HG02763 (cell line): ENCODE measurements at regions not wholly inside any gene's neighbourhood (a gene's known extent, or its start where the extent isn't known, plus 50 kb on each side); places are given as distances from the start of the nearest gene placed in this dataset.
"Not testable (repeated sequence)": the region's sequence is repeated elsewhere in the genome, so short reads cannot be mapped to it uniquely, and the experiment has no call there.

Experiments
- ATAC-seq: cut with Tn5 transposase; IDR thresholded peaks from one replicate; pipeline ENCODE4 v1.9.1; 2021; ENCODE audit warnings: mild to moderate bottlenecking, moderate library complexity; ENCODE audit not compliant: unreplicated experiment

- ATAC-seq, result no peak
Observed at GRCh38 chr2:147438882-147439281, 405.9 kb upstream of the ACVR2A start.

- ATAC-seq, result no peak
Observed at GRCh38 chr2:147433822-147434221, 411.0 kb upstream of the ACVR2A start.

GRCh38 chr2:147430408-147430807 lies 414.4 kb upstream of the ACVR2A start:
- no peak for ATAC-seq

- no peak for ATAC-seq
Observed at GRCh38 chr2:147428120-147428747, 416.6 kb upstream of the ACVR2A start.

GRCh38 chr2:147425437-147426029 lies 419.3 kb upstream of the ACVR2A start:
- ATAC-seq, result no peak

- ATAC-seq, result no peak
Observed at GRCh38 chr2:147424766-147425165, 420.1 kb upstream of the ACVR2A start.

GRCh38 chr2:147420947-147421675 lies 423.7 kb upstream of the ACVR2A start:
- no peak for ATAC-seq

- ATAC-seq, result no peak
Observed at GRCh38 chr2:147420517-147420916, 424.3 kb upstream of the ACVR2A start.

GRCh38 chr2:147416099-147416498 lies 428.7 kb upstream of the ACVR2A start:
- no peak for ATAC-seq

GRCh38 chr2:147414656-147415055 lies 430.2 kb upstream of the ACVR2A start:
- not testable (repeated sequence) for ATAC-seq

GRCh38 chr2:147408357-147408756 lies 436.5 kb upstream of the ACVR2A start:
- ATAC-seq, result no peak

- no peak for ATAC-seq
Observed at GRCh38 chr2:147405651-147406050, 439.2 kb upstream of the ACVR2A start.

- ATAC-seq, result no peak
Observed at GRCh38 chr2:147398996-147399395, 445.8 kb upstream of the ACVR2A start.

GRCh38 chr2:147398301-147398700 lies 446.5 kb upstream of the ACVR2A start:
- no peak for ATAC-seq

- no peak for ATAC-seq
Observed at GRCh38 chr2:147396890-147397289, 447.9 kb upstream of the ACVR2A start.

- no peak for ATAC-seq
Observed at GRCh38 chr2:147394179-147394790, 450.5 kb upstream of the ACVR2A start.

GRCh38 chr2:147392180-147392579 lies 452.6 kb upstream of the ACVR2A start:
- ATAC-seq, result no peak

- no peak for ATAC-seq
Observed at GRCh38 chr2:147390475-147390874, 454.4 kb upstream of the ACVR2A start.

- ATAC-seq, result no peak
Observed at GRCh38 chr2:147389218-147389617, 455.6 kb upstream of the ACVR2A start.

- no peak for ATAC-seq
Observed at GRCh38 chr2:147388217-147388616, 456.6 kb upstream of the ACVR2A start.

- ATAC-seq, result no peak
Observed at GRCh38 chr2:147386284-147386683, 458.5 kb upstream of the ACVR2A start.

- no peak for ATAC-seq
Observed at GRCh38 chr2:147385600-147385999, 459.2 kb upstream of the ACVR2A start.
